NCI-H2107 treated with DMSO at 0.1 percent for 48 hours (cell line): ENCODE measurements at regions not wholly inside any gene's neighbourhood (a gene's known extent, or its start where the extent isn't known, plus 50 kb on each side); places are given as distances from the start of the nearest gene placed in this dataset.

Experiments used
- DNase-seq: peaks from one replicate; lab custom pipeline; 2025; ENCODE audit not compliant: unreplicated experiment; lab: John Stamatoyannopoulos, UW

- DNase-seq: no peak
These were observed 189.0 kb upstream of the ANO3 start for GRCh38 chr11:26142891-26143290.

- no peak for DNase-seq
These were observed 188.2 kb upstream of the ANO3 start for GRCh38 chr11:26143566-26144290.

GRCh38 chr11:26144291-26144690, 187.6 kb upstream of the ANO3 start:
- no peak for DNase-seq

GRCh38 chr11:26144911-26145310, 187.0 kb upstream of the ANO3 start:
- DNase-seq: no peak

- DNase-seq: no peak
These were observed 182.3 kb upstream of the ANO3 start for GRCh38 chr11:26149585-26149984.

- no peak for DNase-seq
These were observed 181.9 kb upstream of the ANO3 start for GRCh38 chr11:26150031-26150430.

GRCh38 chr11:26158251-26158650, 173.7 kb upstream of the ANO3 start:
- DNase-seq: no peak

- DNase-seq: no peak
These were observed 169.6 kb upstream of the ANO3 start for GRCh38 chr11:26162291-26162690.

GRCh38 chr11:26186389-26186788, 145.5 kb upstream of the ANO3 start:
- DNase-seq: no peak

GRCh38 chr11:26187639-26188038, 144.3 kb upstream of the ANO3 start:
- DNase-seq: no peak

GRCh38 chr11:26188554-26188953, 143.4 kb upstream of the ANO3 start:
- no peak for DNase-seq

GRCh38 chr11:26191193-26191592, 140.7 kb upstream of the ANO3 start:
- no peak for DNase-seq

- no peak for DNase-seq
These were observed 138.1 kb upstream of the ANO3 start for GRCh38 chr11:26193694-26194365.

GRCh38 chr11:26194881-26195280, 137.0 kb upstream of the ANO3 start:
- DNase-seq: no peak

GRCh38 chr11:26198532-26199096, 133.3 kb upstream of the ANO3 start:
- no peak for DNase-seq

GRCh38 chr11:26199331-26200095, 132.4 kb upstream of the ANO3 start:
- no peak for DNase-seq

- no peak for DNase-seq
These were observed 130.5 kb upstream of the ANO3 start for GRCh38 chr11:26201411-26201810.

- DNase-seq: no peak
These were observed 129.2 kb upstream of the ANO3 start for GRCh38 chr11:26202754-26203153.

- no peak for DNase-seq
These were observed 127.8 kb upstream of the ANO3 start for GRCh38 chr11:26204101-26204500.

GRCh38 chr11:26204839-26205238, 127.1 kb upstream of the ANO3 start:
- DNase-seq: no peak

GRCh38 chr11:26219183-26220117, 112.5 kb upstream of the ANO3 start:
- no peak for DNase-seq
